ENCODE measurements at regions not wholly inside any gene's neighbourhood (a gene's known extent, or its start where the extent isn't known, plus 50 kb on each side); places are given as distances from the start of the nearest gene placed in this dataset.
"Not testable (repeated sequence)": the region's sequence is repeated elsewhere in the genome, so short reads cannot be mapped to it uniquely, and the experiment has no call there.

- TF ChIP-seq CTCF (conservative IDR thresholded peaks at IDR 0.05; ENCODE audit: low read length); EZH2phosphoT487 (IDR thresholded peaks at IDR 0.05; ENCODE audit: borderline replicate concordance, low read depth, low read length): not testable (repeated sequence)
Measured at GRCh38 chr18:8890503-8890902, 185.1 kb downstream of the MTCL1 start.

Measured in OCI-LY7 (cell line).